Esophagus squamous epithelium (tissue), 5 donors: ENCODE measurements at regions not wholly inside any gene's neighbourhood (a gene's known extent, or its start where the extent isn't known, plus 50 kb on each side); places are given as distances from the start of the nearest gene placed in this dataset.
"Not testable (repeated sequence)": the region's sequence is repeated elsewhere in the genome, so short reads cannot be mapped to it uniquely, and the experiment has no call there.

Experiments
- DNase-seq: peaks from one replicate; lab custom pipeline; 2025; lab: John Stamatoyannopoulos, UW
- H3K27ac ChIP-seq, 4 donors: fragments of 200-600 bp; sonication (generic); one replicate each; pipeline ENCODE4 v1.5.1; 2016 to 2019; ENCODE audit warnings: mild to moderate bottlenecking in 1 of 4
- H3K27me3 ChIP-seq, 4 donors: fragments of 200-600 bp; sonication (generic); 1 replicate in 3 of 4; 2 replicates in 1 of 4; pipeline versions ENCODE4 v1.5.1 to v1.6.0; 2017 to 2021; ENCODE audit warnings: antibody characterized with exemption in 1 of 4
- H3K36me3 ChIP-seq, 3 donors: fragments of 200-600 bp; sonication (generic); one replicate each; pipeline ENCODE4 v1.5.1; 2016 to 2019
- H3K4me1 ChIP-seq, 3 donors: fragments of 200-600 bp; sonication (generic); one replicate each; pipeline ENCODE4 v1.5.1; 2017 to 2019
- H3K4me3 ChIP-seq, 4 donors: fragments of 200-600 bp; sonication (generic); 1 replicate in 3 of 4; 2 replicates in 1 of 4; pipeline ENCODE4 v1.5.1; 2016 to 2019; ENCODE audit warnings: mild to moderate bottlenecking in 2 of 4, moderate library complexity in 1 of 4
- H3K9me3 ChIP-seq, 3 donors: fragments of 200-600 bp; sonication (generic); one replicate each; pipeline ENCODE4 v1.5.1; 2016 to 2019
- CTCF ChIP-seq, 6 experiments: fragments of 450-650 bp in 4 of 6; fragments of 200-600 bp in 2 of 6; sonication (generic) in 2 of 6; IDR thresholded peaks; one replicate each; pipeline ENCODE4 v1.5.1; 2016 to 2019; ENCODE audit warnings: antibody characterized with exemption in 6 of 6, mild to moderate bottlenecking in 4 of 6, moderate library complexity in 4 of 6
- POLR2A ChIP-seq, 4 donors: fragments of 450-650 bp; IDR thresholded peaks; one replicate each; pipeline ENCODE4 v1.6.1; 2017; ENCODE audit warnings: antibody characterized with exemption in 4 of 4, mild to moderate bottlenecking in 4 of 4, moderate library complexity in 3 of 4
- WGBS, 2 donors: methylation state at CpG; one replicate each; pipeline ENCODE4 v1.1.5; 2018; 5-methylcytosine and 5-hydroxymethylcytosine counted together
- intact Hi-C: fragments of 100-400 bp; cut with DNase I; formaldehyde crosslinking; loops from one replicate; pipeline ENCODE4 v1.15.0; 2022
- donor health status: DM: yes; HTN: yes; CAD: no.

DNA sequence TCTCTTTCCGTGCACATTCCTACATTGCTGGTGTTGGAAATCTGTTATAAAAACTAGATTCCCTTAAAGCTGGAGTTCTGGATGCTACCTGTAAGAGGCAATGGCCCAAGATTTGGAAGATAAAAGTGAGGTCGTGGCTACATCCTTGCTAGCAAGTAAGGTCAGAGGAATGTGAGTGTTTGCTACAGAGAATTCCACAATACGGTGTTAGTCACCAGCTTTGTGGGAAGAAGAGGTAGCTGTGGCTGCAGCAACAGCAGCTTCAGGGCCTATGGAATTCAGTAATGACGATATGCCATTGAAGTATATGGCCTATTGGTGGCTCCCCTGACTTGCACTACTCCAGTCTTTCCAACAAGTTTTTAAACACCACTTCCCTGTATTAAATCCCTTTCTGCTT, 227.7 kb upstream of the TMEM260 start:
- no peak for TF ChIP-seq CTCF (IDR thresholded peaks at IDR 0.05)
- intact Hi-C loops: no loop called here
- DNase-seq: no peak
- no peaks in the 10 kb centered on the region for H3K4me1 ChIP-seq
- H3K9me3 ChIP-seq: no peaks in the 10 kb centered on the region
- 79 to 84% methylated on average over 4 of the region's 4 CpGs for WGBS, 2 donors
- no peak overlapping the region for H3K27ac ChIP-seq
- no peaks in the 10 kb centered on the region for H3K36me3 ChIP-seq
- H3K4me3 ChIP-seq: no peak overlapping the region
- no peaks in the 10 kb centered on the region for H3K27me3 ChIP-seq

DNA sequence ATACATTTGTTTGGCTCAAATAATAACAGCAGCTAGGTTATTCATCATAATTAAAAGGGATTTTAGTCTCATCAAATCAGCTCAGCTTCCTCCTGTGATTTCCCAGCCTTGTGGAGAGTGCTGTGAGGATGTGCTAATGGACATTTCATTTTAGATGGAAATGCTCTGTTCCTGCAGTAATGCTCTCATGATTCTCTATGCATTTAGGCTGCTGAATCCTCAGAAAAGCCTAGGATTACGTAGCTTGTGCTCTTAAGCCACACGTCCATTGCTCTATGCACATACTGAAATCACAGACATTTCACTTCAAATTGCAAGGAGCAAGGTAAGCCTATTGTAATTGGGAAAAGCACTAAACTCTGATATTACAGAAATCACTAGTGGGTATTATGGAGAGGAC, 226.6 kb upstream of the TMEM260 start:
- Histone ChIP-seq H3K36me3 (no peaks in the 10 kb centered on the region), H3K4me1 (peaks cover 0 to 7% (median 0%) of the 10 kb centered on the region in 3 donors), H3K9me3 (no peaks in the 10 kb centered on the region), H3K4me3 (no peak overlapping the region), H3K27me3 (no peaks in the 10 kb centered on the region), H3K27ac (no peak overlapping the region)
- intact Hi-C loops: no loop called here
- DNase-seq: no peak
- 72 to 88% methylated on average over 2 of the region's 2 CpGs for WGBS, 2 donors
- TF ChIP-seq CTCF (IDR thresholded peaks at IDR 0.05) (no peak), POLR2A (IDR thresholded peaks at IDR 0.05) (no peak)

DNA sequence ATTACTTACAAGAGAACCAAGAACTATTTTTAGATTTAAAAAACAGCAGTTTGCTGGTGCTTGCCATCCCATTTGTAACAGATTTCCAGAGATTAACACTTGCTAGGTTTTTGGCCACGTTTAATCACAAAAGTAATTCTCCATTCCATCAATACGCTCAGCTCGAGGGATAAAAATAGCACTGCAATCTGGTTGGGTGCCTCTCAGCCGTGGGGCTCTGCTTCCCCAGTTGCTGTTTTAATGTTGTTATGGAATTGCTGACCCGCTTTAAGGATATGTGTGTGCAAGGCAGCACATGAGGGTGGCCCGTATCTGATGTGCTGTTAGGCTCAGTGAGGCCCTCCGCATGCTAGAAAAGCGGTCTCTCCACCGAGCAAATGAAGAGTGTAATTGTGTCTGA, 222.2 kb upstream of the TMEM260 start:
- Histone ChIP-seq H3K4me1 (peaks cover 0 to 7% (median 0%) of the 10 kb centered on the region in 3 donors), H3K36me3 (no peaks in the 10 kb centered on the region), H3K27ac (no peak overlapping the region), H3K9me3 (no peaks in the 10 kb centered on the region), H3K4me3 (no peak overlapping the region), H3K27me3 (no peaks in the 10 kb centered on the region)
- 51 to 62% methylated on average over 7 to 9 of the region's 9 CpGs for whole genome bisulfite sequencing, 2 donors
- intact Hi-C loops: no loop called here
- DNase-seq: no peak
- TF ChIP-seq CTCF (IDR thresholded peaks at IDR 0.05) (no peak), POLR2A (IDR thresholded peaks at IDR 0.05) (no peak)

GRCh38 chr14:56358275-56358674, 221.3 kb upstream of the TMEM260 start:
- Histone ChIP-seq H3K27ac (no peak overlapping the region), H3K36me3 (no peaks in the 10 kb centered on the region), H3K9me3 (no peaks in the 10 kb centered on the region), H3K27me3 (no peaks in the 10 kb centered on the region), H3K4me3 (no peak overlapping the region), H3K4me1 (peaks cover 0 to 7% (median 0%) of the 10 kb centered on the region in 3 donors)
- intact Hi-C loops: no loop called here
- 54% methylated on average over 2 of the region's 2 CpGs for WGBS, 2 donors
- TF ChIP-seq POLR2A (IDR thresholded peaks at IDR 0.05): no peak
- no peak for TF ChIP-seq CTCF (IDR thresholded peaks at IDR 0.05)
- DNase-seq: no peak

DNA sequence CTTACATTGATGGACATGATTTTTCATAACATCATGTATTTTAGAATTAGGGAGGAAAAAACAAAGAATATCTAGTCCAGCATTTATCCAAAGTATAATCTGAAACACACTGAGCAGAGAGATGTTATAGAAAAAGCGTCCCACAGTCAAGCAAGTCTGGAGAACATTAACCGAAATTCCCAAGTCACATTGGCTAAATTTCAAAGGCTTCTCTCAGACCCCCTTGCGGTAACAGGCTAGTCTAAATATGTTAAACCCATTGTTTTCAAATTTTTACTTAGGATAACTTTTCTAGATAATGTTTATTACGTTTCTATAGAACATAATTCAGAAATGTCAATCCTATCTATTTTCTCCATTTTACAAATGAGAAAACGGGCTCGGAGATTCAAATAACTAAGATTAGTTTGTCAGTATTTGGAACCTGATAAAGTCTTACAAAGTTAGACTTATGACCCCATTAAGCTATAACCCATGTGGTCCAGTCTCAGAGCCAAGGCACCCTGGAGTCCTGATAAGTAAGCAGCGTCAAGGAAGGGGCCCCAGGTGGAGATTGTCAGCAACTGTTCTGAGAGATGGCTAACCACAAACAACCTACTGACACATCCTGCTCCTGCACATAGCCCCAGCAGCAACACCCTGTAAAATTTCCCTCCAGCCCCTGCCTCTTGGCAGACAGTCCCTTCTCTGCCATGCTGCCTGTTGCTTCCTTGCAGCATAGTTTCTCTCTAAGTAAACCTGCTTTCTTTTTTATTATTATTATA, 220.6 kb upstream of the TMEM260 start:
- intact Hi-C loops: no loop called here
- WGBS, 2 donors: 61 to 72% methylated on average over 7 of the region's 7 CpGs
- Histone ChIP-seq H3K27ac (no peak overlapping the region), H3K4me3 (no peak overlapping the region), H3K4me1 (peaks cover 0 to 7% (median 0%) of the 10 kb centered on the region in 3 donors), H3K36me3 (no peaks in the 10 kb centered on the region), H3K27me3 (no peaks in the 10 kb centered on the region), H3K9me3 (no peaks in the 10 kb centered on the region)
- TF ChIP-seq POLR2A (IDR thresholded peaks at IDR 0.05) (no peak), CTCF (IDR thresholded peaks at IDR 0.05) (no peak)
- DNase-seq: no peak

DNA sequence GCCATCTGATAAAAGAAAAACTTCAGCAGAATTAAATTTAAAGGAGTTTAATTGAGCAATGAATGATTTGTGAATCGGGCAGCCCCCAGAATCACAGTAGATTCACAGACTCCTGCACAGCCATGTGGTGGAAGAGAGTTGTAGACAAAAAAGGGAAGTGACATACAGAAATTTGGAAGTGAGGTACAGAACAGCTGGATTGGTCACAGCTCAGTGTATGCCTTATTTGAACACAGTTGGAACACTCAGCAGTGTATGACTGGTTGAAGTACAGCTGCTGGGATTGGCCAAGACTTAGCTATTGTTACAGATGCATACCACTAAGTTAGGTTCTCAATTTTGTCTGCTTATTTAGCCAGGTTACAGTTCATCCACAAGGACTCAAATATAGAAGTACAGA, 213.9 kb upstream of the TMEM260 start:
- H3K36me3 ChIP-seq, H3K27me3 ChIP-seq, H3K4me3 ChIP-seq, intact Hi-C loops, H3K9me3 ChIP-seq, DNase-seq, H3K4me1 ChIP-seq, H3K27ac ChIP-seq: not testable (repeated sequence)
- 83% methylated on average over 1 of the region's 1 CpG for WGBS, 2 donors
